ENCODE measurements at regions not wholly inside any gene's neighbourhood (a gene's known extent, or its start where the extent isn't known, plus 50 kb on each side); places are given as distances from the start of the nearest gene placed in this dataset.

DNA sequence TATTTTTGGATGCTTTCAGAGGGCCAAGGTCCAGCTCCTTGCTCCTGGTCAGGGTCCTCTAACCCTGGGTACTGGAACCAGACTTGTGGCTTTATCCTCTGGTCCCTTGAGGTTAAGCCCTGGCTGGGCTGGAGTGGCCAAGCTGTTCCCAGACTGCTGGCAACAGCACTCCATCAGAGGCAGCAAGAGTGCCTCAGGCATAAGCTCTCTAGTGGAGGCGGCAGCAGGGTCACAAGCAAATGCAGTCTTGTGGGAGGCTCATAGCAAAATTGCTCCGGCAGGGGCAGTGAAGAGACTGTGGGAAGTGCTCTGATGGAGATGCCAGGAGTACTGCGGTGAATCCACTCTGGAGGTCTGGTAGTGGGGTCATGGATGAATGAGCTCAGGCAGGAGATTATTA, 128.9 kb upstream of the OTOS start:
- TF ChIP-seq CTCF (IDR thresholded peaks at IDR 0.05; ENCODE audit: control insufficient read depth, insufficient read depth, low read depth, low read length, missing control alignments): no peak
- H3K4me3 ChIP-seq (ENCODE audit: control insufficient read depth, low read depth, low read length): no peak overlapping the region
- no peak for DNase-seq (ENCODE audit: low read depth)

DNA sequence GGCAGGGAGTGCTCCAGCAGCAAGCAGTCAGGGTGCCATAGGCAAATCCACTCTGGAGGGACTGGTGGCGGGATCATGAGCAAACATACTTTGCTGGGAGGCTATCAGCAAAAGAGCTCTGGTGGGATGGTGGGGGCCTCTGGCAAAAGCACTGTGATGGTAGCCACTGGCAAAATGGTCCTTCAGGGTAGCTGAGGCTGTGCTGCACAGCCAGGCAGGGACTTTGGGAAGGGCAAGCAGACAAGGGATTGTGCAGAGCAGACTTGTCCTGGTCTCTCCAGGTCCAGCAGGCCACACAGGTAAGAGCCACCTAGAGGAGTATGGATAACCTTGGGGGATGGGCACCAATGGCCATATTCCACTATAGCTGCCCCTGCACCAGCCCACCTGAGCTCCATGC, 129.4 kb upstream of the OTOS start:
- no peak overlapping the region for H3K4me3 ChIP-seq (ENCODE audit: control insufficient read depth, low read depth, low read length)
- no peak for DNase-seq (ENCODE audit: low read depth)
- TF ChIP-seq CTCF (IDR thresholded peaks at IDR 0.05; ENCODE audit: control insufficient read depth, insufficient read depth, low read depth, low read length, missing control alignments): no peak

DNA sequence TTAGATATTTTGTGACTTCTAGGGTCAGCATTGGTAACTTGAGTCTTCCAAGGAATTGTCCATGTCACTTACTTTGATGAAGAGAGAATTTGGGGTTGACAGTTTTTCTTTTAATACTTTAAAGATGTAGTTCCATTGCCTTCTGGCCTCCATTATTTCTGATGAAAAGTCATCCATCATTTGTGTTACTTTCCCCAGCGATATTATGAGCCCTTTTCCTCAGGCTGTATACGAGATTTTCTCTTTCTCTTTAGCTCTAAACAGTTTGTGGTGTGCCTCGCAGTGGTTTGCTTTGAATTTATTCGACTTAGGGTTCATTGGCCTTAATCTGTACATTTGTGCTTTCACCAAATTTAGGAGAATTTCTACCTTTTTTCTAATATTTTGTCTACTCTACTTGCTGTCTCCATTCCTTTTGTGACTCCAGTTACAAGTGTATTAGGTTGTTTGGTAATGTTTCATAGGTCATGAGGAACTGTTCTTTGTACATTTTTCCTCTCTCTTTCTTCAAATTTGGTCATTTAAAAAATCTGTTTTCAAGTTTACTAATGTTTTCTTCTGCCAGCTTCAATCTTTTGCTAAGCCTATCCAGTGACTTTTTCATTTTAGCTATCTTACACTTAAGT, 131.4 kb upstream of the OTOS start:
- no peak for DNase-seq (ENCODE audit: low read depth)
- H3K4me3 ChIP-seq (ENCODE audit: control insufficient read depth, low read depth, low read length): no peak overlapping the region
- no peak for TF ChIP-seq CTCF (IDR thresholded peaks at IDR 0.05; ENCODE audit: control insufficient read depth, insufficient read depth, low read depth, low read length, missing control alignments)

DNA sequence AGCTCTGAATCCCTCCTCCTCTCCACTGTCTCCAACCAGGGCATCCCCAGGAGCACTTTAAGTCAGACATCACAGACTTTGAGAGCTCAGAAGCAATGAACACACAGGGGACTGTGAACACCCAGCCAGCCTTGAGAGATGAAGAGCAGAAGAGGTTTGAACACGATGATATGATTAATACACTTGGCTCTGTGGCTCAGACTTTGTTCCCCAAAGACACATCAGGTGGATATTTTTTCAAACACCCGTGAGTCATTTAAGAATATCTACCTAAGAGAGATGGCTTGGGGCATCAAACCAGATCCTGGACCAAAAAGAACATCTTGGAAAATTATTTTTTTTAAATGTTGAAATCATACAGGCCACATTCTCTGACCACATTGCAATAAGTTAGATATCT, 134.9 kb upstream of the OTOS start:
- DNase-seq (ENCODE audit: low read depth): no peak
- H3K4me3 ChIP-seq (ENCODE audit: control insufficient read depth, low read depth, low read length): no peak overlapping the region
- no peak for TF ChIP-seq CTCF (IDR thresholded peaks at IDR 0.05; ENCODE audit: control insufficient read depth, insufficient read depth, low read depth, low read length, missing control alignments)

GRCh38 chr2:240277073-240277806, 136.8 kb upstream of the OTOS start:
- TF ChIP-seq CTCF (IDR thresholded peaks at IDR 0.05; ENCODE audit: control insufficient read depth, insufficient read depth, low read depth, low read length, missing control alignments): no peak
- H3K4me3 ChIP-seq (ENCODE audit: control insufficient read depth, low read depth, low read length): no peak overlapping the region
- peak; percentile 48 for DNase-seq (ENCODE audit: low read depth)

DNA sequence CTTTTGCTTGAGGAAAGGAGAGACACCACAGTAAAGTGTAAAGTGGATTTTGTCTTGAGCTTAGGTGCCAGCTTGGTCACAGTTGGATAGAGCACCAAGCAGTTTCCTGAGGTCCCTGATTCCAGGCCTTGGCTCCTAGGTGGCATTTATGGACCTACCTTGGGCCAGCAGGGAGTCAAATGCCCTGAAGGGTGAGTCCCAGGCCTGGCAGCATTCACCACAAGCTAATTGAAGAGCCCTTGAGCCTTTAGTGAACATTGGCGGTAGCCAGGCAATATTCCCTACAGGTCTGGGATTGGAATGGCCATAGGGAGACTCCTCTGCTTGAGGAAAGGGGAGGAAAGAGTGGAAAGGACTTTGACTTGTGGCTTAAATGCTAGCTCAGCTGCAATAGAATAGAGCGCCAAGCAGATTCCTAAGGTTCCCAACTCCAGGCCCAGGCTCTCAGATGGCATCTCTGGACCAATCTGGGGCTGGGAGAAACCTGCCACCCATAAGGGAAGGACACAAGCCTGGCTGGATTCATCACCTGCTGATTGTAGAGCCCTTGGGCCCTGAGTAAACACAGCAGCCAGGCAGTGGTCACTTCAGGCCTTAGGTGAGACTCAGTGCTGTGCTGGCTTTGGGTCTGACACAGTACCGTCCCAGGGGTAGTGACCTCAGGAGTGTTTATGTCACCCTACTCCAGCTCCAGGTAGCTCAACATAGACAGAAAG, 137.5 kb upstream of the OTOS start:
- DNase-seq (ENCODE audit: low read depth): no peak
- no peak overlapping the region for H3K4me3 ChIP-seq (ENCODE audit: control insufficient read depth, low read depth, low read length)
- no peak for TF ChIP-seq CTCF (IDR thresholded peaks at IDR 0.05; ENCODE audit: control insufficient read depth, insufficient read depth, low read depth, low read length, missing control alignments)

Data from AG09309 (cell line).